WERI-Rb-1 (cell line): ENCODE measurements at regions not wholly inside any gene's neighbourhood (a gene's known extent, or its start where the extent isn't known, plus 50 kb on each side); places are given as distances from the start of the nearest gene placed in this dataset.

Experiments used
- DNase-seq: peaks from one replicate; pipeline ENCODE4 v3.0.0-alpha.2; 2020
- H3K27ac ChIP-seq: fragments of 250-450 bp; sonication (Bioruptor Pico); 2 replicates; pipeline ENCODE4 v1.5.1; 2020; ENCODE audit warnings: mild to moderate bottlenecking, moderate library complexity
- H3K27me3 ChIP-seq: fragments of 250-450 bp; sonication (Bioruptor Pico); 2 replicates; pipeline ENCODE4 v1.5.1; 2021; ENCODE audit warnings: mild to moderate bottlenecking, low read depth, moderate library complexity; ENCODE audit not compliant: insufficient read depth, severe bottlenecking
- H3K36me3 ChIP-seq: fragments of 250-450 bp; sonication (Bioruptor Pico); 2 replicates; pipeline ENCODE4 v1.5.1; 2020; ENCODE audit warnings: mild to moderate bottlenecking, moderate library complexity
- H3K4me3 ChIP-seq: 2 replicates; pipeline ENCODE4 v1.5.1; 2011; ENCODE audit warnings: low read depth, mild to moderate bottlenecking, control low read depth, low read length
- H3K9me3 ChIP-seq: fragments of 250-450 bp; sonication (Bioruptor Pico); 2 replicates; pipeline ENCODE4 v1.5.1; 2021; ENCODE audit warnings: mild to moderate bottlenecking, moderate library complexity; ENCODE audit not compliant: severe bottlenecking
- TF ChIP-seq, protein P1 (sequence below): IDR thresholded peaks from 2 replicates; pipeline ENCODE4 v1.5.1; 2011; ENCODE audit warnings: low read depth, mild to moderate bottlenecking, control low read depth, inconsistent platforms, low read length

DNA sequence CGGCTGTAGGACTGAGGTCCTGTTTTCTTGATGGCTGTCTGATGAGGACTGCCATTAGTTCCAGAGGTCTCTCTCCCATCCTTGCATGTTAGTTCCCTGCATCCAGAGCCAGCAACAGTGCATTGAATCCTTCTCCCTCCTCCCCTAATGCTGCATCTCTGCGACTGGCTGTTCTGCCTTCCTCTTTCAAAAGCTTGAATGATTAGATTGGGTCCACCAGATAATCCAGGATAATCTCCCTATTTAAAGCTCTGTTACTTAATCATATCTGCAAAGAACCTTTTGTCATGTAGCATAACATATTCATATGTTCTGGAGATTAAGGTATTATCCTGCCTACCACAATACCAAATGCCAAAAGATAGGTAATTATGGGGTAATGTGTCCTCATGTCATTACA, 377.5 kb downstream of the GPATCH2 start:
- H3K36me3 ChIP-seq = no peaks in the 10 kb centered on the region
- H3K9me3 ChIP-seq = no peaks in the 10 kb centered on the region
- DNase-seq = peak; percentile 63
- TF ChIP-seq, protein P1, sequence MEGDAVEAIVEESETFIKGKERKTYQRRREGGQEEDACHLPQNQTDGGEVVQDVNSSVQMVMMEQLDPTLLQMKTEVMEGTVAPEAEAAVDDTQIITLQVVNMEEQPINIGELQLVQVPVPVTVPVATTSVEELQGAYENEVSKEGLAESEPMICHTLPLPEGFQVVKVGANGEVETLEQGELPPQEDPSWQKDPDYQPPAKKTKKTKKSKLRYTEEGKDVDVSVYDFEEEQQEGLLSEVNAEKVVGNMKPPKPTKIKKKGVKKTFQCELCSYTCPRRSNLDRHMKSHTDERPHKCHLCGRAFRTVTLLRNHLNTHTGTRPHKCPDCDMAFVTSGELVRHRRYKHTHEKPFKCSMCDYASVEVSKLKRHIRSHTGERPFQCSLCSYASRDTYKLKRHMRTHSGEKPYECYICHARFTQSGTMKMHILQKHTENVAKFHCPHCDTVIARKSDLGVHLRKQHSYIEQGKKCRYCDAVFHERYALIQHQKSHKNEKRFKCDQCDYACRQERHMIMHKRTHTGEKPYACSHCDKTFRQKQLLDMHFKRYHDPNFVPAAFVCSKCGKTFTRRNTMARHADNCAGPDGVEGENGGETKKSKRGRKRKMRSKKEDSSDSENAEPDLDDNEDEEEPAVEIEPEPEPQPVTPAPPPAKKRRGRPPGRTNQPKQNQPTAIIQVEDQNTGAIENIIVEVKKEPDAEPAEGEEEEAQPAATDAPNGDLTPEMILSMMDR = no peak
- no peaks in the 10 kb centered on the region for H3K27me3 ChIP-seq
- H3K4me3 ChIP-seq = no peak overlapping the region
- no peak overlapping the region for H3K27ac ChIP-seq

- TF ChIP-seq, protein P1 = no peak
- Histone ChIP-seq H3K4me3 (no peak overlapping the region), H3K36me3 (no peaks in the 10 kb centered on the region), H3K27ac (no peak overlapping the region), H3K27me3 (no peaks in the 10 kb centered on the region), H3K9me3 (no peaks in the 10 kb centered on the region)
- DNase-seq = no peak
Observed at GRCh38 chr1:217251121-217251520, 379.8 kb downstream of the GPATCH2 start.

GRCh38 chr1:217249857-217250256, 381.0 kb downstream of the GPATCH2 start:
- no peaks in the 10 kb centered on the region for H3K27me3 ChIP-seq
- H3K4me3 ChIP-seq = no peak overlapping the region
- no peak overlapping the region for H3K27ac ChIP-seq
- H3K36me3 ChIP-seq = no peaks in the 10 kb centered on the region
- TF ChIP-seq, protein P1 = no peak
- H3K9me3 ChIP-seq = no peaks in the 10 kb centered on the region
- no peak for DNase-seq

GRCh38 chr1:217244971-217245370, 385.9 kb downstream of the GPATCH2 start:
- no peaks in the 10 kb centered on the region for H3K27me3 ChIP-seq
- no peak overlapping the region for H3K4me3 ChIP-seq
- H3K27ac ChIP-seq = no peak overlapping the region
- TF ChIP-seq, protein P1 = no peak
- no peaks in the 10 kb centered on the region for H3K36me3 ChIP-seq
- H3K9me3 ChIP-seq = no peaks in the 10 kb centered on the region
- no peak for DNase-seq

- no peak for DNase-seq
- Histone ChIP-seq H3K4me3 (no peak overlapping the region), H3K36me3 (no peaks in the 10 kb centered on the region), H3K27me3 (no peaks in the 10 kb centered on the region), H3K9me3 (no peaks in the 10 kb centered on the region), H3K27ac (no peak overlapping the region)
- TF ChIP-seq, protein P1 = no peak
Observed at GRCh38 chr1:217240656-217241055, 390.2 kb downstream of the GPATCH2 start.

- Histone ChIP-seq H3K27me3 (no peaks in the 10 kb centered on the region), H3K27ac (no peak overlapping the region), H3K9me3 (no peaks in the 10 kb centered on the region), H3K4me3 (no peak overlapping the region), H3K36me3 (no peaks in the 10 kb centered on the region)
- no peak for DNase-seq
- TF ChIP-seq, protein P1 = no peak
Observed at GRCh38 chr1:217238945-217239344, 391.9 kb downstream of the GPATCH2 start.
